OCI-LY1 (cell line): ENCODE measurements at regions not wholly inside any gene's neighbourhood (a gene's known extent, or its start where the extent isn't known, plus 50 kb on each side); places are given as distances from the start of the nearest gene placed in this dataset.
A peak's percentile ranks its signal among the peaks of the same experiment; 100 is the strongest.
"Not testable (repeated sequence)": the region's sequence is repeated elsewhere in the genome, so short reads cannot be mapped to it uniquely, and the experiment has no call there.

ENCODE experiments used
- H2AFZ ChIP-seq: fragments of 200-600 bp; sonication (generic), shearing (Covaris generic); 2 replicates; pipeline ENCODE4 v1.6.0; 2014; ENCODE audit warnings: antibody characterized with exemption, mild to moderate bottlenecking, low read length
- H3F3A ChIP-seq: fragments of 200-600 bp; sonication (generic), shearing (Covaris generic); 2 replicates; pipeline ENCODE4 v1.6.0; 2014; ENCODE audit warnings: mild to moderate bottlenecking, antibody characterized with exemption, low read length, moderate library complexity; ENCODE audit not compliant: insufficient read depth
- H3K27ac ChIP-seq: fragments of 200-600 bp; sonication (generic); 2 replicates; pipeline ENCODE4 v1.5.1; 2014; ENCODE audit warnings: low read length, mixed run types, mild to moderate bottlenecking, low read depth; ENCODE audit not compliant: poor library complexity, severe bottlenecking
- H3K27me3 ChIP-seq: fragments of 200-600 bp; sonication (generic); 2 replicates; pipeline ENCODE4 v1.6.0; 2014; ENCODE audit warnings: antibody characterized with exemption, mild to moderate bottlenecking, low read length, moderate library complexity; ENCODE audit not compliant: insufficient read depth
- H3K36me3 ChIP-seq: fragments of 200-600 bp; sonication (generic); 2 replicates; pipeline ENCODE4 v1.6.1; 2014; ENCODE audit warnings: mild to moderate bottlenecking, antibody characterized with exemption, low read length, moderate library complexity, mixed read lengths; ENCODE audit not compliant: insufficient read depth
- H3K4me1 ChIP-seq: fragments of 200-600 bp; sonication (generic); 2 replicates; pipeline ENCODE4 v1.5.1; 2014; ENCODE audit warnings: mild to moderate bottlenecking, low read length, moderate library complexity; ENCODE audit not compliant: insufficient read depth, severe bottlenecking
- H3K4me2 ChIP-seq: fragments of 200-600 bp; sonication (generic), shearing (Covaris generic); 2 replicates; pipeline ENCODE4 v1.6.1; 2014; ENCODE audit warnings: low read length
- H3K4me3 ChIP-seq: fragments of 200-600 bp; sonication (generic); 2 replicates; pipeline ENCODE4 v1.5.1; 2014; ENCODE audit warnings: low read length, low read depth, mild to moderate bottlenecking, mixed read lengths; ENCODE audit not compliant: poor library complexity, severe bottlenecking
- H3K79me2 ChIP-seq: fragments of 200-600 bp; shearing (Covaris generic); 2 replicates; pipeline ENCODE4 v1.6.1; 2016; ENCODE audit warnings: mixed run types, low read length, mixed read lengths; ENCODE audit not compliant: insufficient read depth
- H3K9ac ChIP-seq: fragments of 200-600 bp; sonication (generic), shearing (Covaris generic); 2 replicates; pipeline ENCODE4 v1.6.1; 2014; ENCODE audit warnings: mild to moderate bottlenecking, low read length, mixed read lengths
- H3K9me2 ChIP-seq: fragments of 200-600 bp; sonication (generic), shearing (Covaris generic); 2 replicates; pipeline ENCODE4 v1.6.1; 2014; ENCODE audit warnings: low read depth, mild to moderate bottlenecking, low read length, mixed read lengths
- H3K9me3 ChIP-seq: fragments of 200-600 bp; shearing (Covaris generic); 2 replicates; pipeline ENCODE4 v1.6.1; 2014; ENCODE audit warnings: low read length, mixed read lengths
- H4K20me1 ChIP-seq: fragments of 200-600 bp; sonication (generic), shearing (Covaris generic); 2 replicates; pipeline ENCODE4 v1.6.0; 2016; ENCODE audit warnings: mild to moderate bottlenecking, low read length; ENCODE audit not compliant: insufficient read depth
- CTCF ChIP-seq: fragments of 200-600 bp; sonication (generic), shearing (Covaris generic); IDR thresholded peaks from 2 replicates; pipeline ENCODE4 v1.5.1; 2017; ENCODE audit warnings: mild to moderate bottlenecking, antibody characterized with exemption, low read length, moderate library complexity, mixed read lengths
- EZH2 ChIP-seq: fragments of 200-600 bp; sonication (generic), shearing (Covaris generic); IDR thresholded peaks from 2 replicates; pipeline ENCODE4 v1.8.0; 2017; ENCODE audit warnings: borderline replicate concordance, mixed run types, mild to moderate bottlenecking, antibody characterized with exemption, low read length, moderate library complexity, mixed read lengths

- no peaks in the 10 kb centered on the region for H4K20me1 ChIP-seq
- peak overlapping the region; percentile 73 for H3K27ac ChIP-seq
- H3K27me3 ChIP-seq = no peaks in the 10 kb centered on the region
- H3K4me3 ChIP-seq = peak overlapping the region; percentile 58
- H3K9ac ChIP-seq = peak overlapping the region; percentile 57
- peaks cover 33% of the 10 kb centered on the region for H3K4me1 ChIP-seq
- H3K9me2 ChIP-seq = no peaks in the 10 kb centered on the region
- no peaks in the 10 kb centered on the region for H3F3A ChIP-seq
- peaks cover 13% of the 10 kb centered on the region for H3K9me3 ChIP-seq
- H2AFZ ChIP-seq = peak overlapping the region; percentile 91
- TF ChIP-seq EZH2 (no peak), CTCF (no peak)
- H3K79me2 ChIP-seq = no peaks in the 10 kb centered on the region
- 0 out of 2 replicates have a peak, but pooled peaks cover 5% of the 10 kb centered on the region for H3K36me3 ChIP-seq
- peak overlapping the region; percentile 89 for H3K4me2 ChIP-seq
Observed at GRCh38 chr6:25137916-25138232, 141.3 kb upstream of the CARMIL1 start.

- H3K36me3 ChIP-seq = 0 out of 2 replicates have a peak, but pooled peaks cover 5% of the 10 kb centered on the region
- no peaks in the 10 kb centered on the region for H3K27me3 ChIP-seq
- peak overlapping the region; percentile 57 for H3K9ac ChIP-seq
- H3K4me3 ChIP-seq = peak overlapping the region; percentile 58
- peak overlapping the region; percentile 91 for H2AFZ ChIP-seq
- H3K27ac ChIP-seq = peak overlapping the region; percentile 73
- TF ChIP-seq EZH2 (no peak), CTCF (peak; percentile 21; the same call in 1 of the 2 replicates)
- no peaks in the 10 kb centered on the region for H3F3A ChIP-seq
- H3K4me1 ChIP-seq = peaks cover 33% of the 10 kb centered on the region
- peak overlapping the region; percentile 89 for H3K4me2 ChIP-seq
- H3K9me2 ChIP-seq = no peaks in the 10 kb centered on the region
- H3K9me3 ChIP-seq = peaks cover 8% of the 10 kb centered on the region
- no peaks in the 10 kb centered on the region for H4K20me1 ChIP-seq
- H3K79me2 ChIP-seq = no peaks in the 10 kb centered on the region
Observed at GRCh38 chr6:25138233-25138933, 140.8 kb upstream of the CARMIL1 start.

GRCh38 chr6:25138934-25139415 lies 140.2 kb upstream of the CARMIL1 start:
- Histone ChIP-seq H3K36me3 (0 out of 2 replicates have a peak, but pooled peaks cover 5% of the 10 kb centered on the region), H3K27me3 (no peaks in the 10 kb centered on the region), H2AFZ (peak overlapping the region; percentile 91), H3F3A (no peaks in the 10 kb centered on the region), H3K9me2 (no peaks in the 10 kb centered on the region), H3K9ac (peak overlapping the region; percentile 57), H4K20me1 (no peaks in the 10 kb centered on the region), H3K79me2 (no peaks in the 10 kb centered on the region), H3K4me2 (peak overlapping the region; percentile 89), H3K27ac (peak overlapping the region; percentile 73), H3K4me1 (peaks cover 33% of the 10 kb centered on the region), H3K9me3 (0 out of 2 replicates have a peak, but pooled peaks cover 4% of the 10 kb centered on the region), H3K4me3 (peak overlapping the region; percentile 58)
- TF ChIP-seq EZH2 = no peak
- no peak for TF ChIP-seq CTCF

GRCh38 chr6:25139608-25140007 lies 139.6 kb upstream of the CARMIL1 start:
- H3K27me3 ChIP-seq, H3K9ac ChIP-seq, H4K20me1 ChIP-seq, H3K4me3 ChIP-seq, H2AFZ ChIP-seq, H3K36me3 ChIP-seq, H3K9me3 ChIP-seq, H3K79me2 ChIP-seq, H3K27ac ChIP-seq, H3F3A ChIP-seq, H3K4me2 ChIP-seq, H3K9me2 ChIP-seq: not testable (repeated sequence)
- peaks cover 33% of the 10 kb centered on the region for H3K4me1 ChIP-seq
